ENCODE measurements at regions not wholly inside any gene's neighbourhood (a gene's known extent, or its start where the extent isn't known, plus 50 kb on each side); places are given as distances from the start of the nearest gene placed in this dataset.

GRCh38 chr6:80959034-80959433 is 793.4 kb downstream of the TENT5A start:
- no peak for TF ChIP-seq CTCF (IDR thresholded peaks at IDR 0.05; ENCODE audit: low read depth, low read length)
- TF ChIP-seq EZH2phosphoT487 (IDR thresholded peaks at IDR 0.05; ENCODE audit: low read depth) = no peak
